WTC11 (cell line): ENCODE measurements at regions not wholly inside any gene's neighbourhood (a gene's known extent, or its start where the extent isn't known, plus 50 kb on each side); places are given as distances from the start of the nearest gene placed in this dataset.
A peak's percentile ranks its signal among the peaks of the same experiment; 100 is the strongest.

Experiments used
- ATAC-seq: fragments of 200-7000 bp; cut with Tn5 transposase; 2 replicates; pipeline ENCODE4 v1.10.0; 2021; ENCODE audit warnings: mild to moderate bottlenecking, moderate library complexity
- CTCF ChIA-PET: fragments of 300-600 bp; sonication (Branson Sonifier 250); formaldehyde crosslinking; loops from one replicate; lab custom pipeline; 2021; ENCODE audit warnings: antibody characterized with exemption; lab: Charles Lee
- POLR2A ChIA-PET: fragments of 350-600 bp; sonication (Branson Sonifier 250); formaldehyde crosslinking; loops from one replicate; lab custom pipeline; 2021; ENCODE audit warnings: antibody characterized with exemption; lab: Charles Lee
- DNase-seq: peaks from one replicate; pipeline ENCODE4 v3.0.0; 2021; ENCODE audit warnings: low spot score
- H3K27ac Mint-ChIP-seq: 2 replicates; pipeline ENCODE4 v1.8.0; 2021; ENCODE audit warnings: mixed read lengths
- H3K27me3 Mint-ChIP-seq: 2 replicates; pipeline ENCODE4 v1.8.0; 2021; ENCODE audit warnings: low read depth, mild to moderate bottlenecking, moderate library complexity, mixed read lengths
- H3K36me3 Mint-ChIP-seq: 2 replicates; pipeline ENCODE4 v1.8.0; 2021; ENCODE audit warnings: mixed read lengths
- H3K4me1 Mint-ChIP-seq: 2 replicates; pipeline ENCODE4 v1.8.0; 2022; ENCODE audit warnings: mixed read lengths
- H3K4me3 Mint-ChIP-seq: 2 replicates; pipeline ENCODE4 v1.8.0; 2021; ENCODE audit warnings: mild to moderate bottlenecking, moderate library complexity, mixed read lengths
- H3K9me3 Mint-ChIP-seq: 2 replicates; pipeline ENCODE4 v1.8.0; 2021; ENCODE audit warnings: mixed read lengths
- CBFB ChIP-seq: sonication (generic); formaldehyde crosslinking; IDR thresholded peaks from 2 replicates; pipeline ENCODE4 v1.8.1; 2022; ENCODE audit warnings: mild to moderate bottlenecking, low read depth, missing genetic modification reagents
- CREM ChIP-seq: sonication (generic); formaldehyde crosslinking; IDR thresholded peaks from 2 replicates; pipeline ENCODE4 v1.8.1; 2022; ENCODE audit warnings: mild to moderate bottlenecking, missing genetic modification reagents, moderate library complexity
- CTCF ChIP-seq: fragments of 200-600 bp; IDR thresholded peaks from 2 replicates; pipeline ENCODE4 v1.8.0; 2022; ENCODE audit warnings: antibody characterized with exemption
- E2F1 ChIP-seq: sonication (generic); formaldehyde crosslinking; IDR thresholded peaks from 2 replicates; pipeline ENCODE4 v1.8.0; 2022; ENCODE audit warnings: mild to moderate bottlenecking, missing genetic modification reagents
- FOXJ3 ChIP-seq: sonication (generic); formaldehyde crosslinking; IDR thresholded peaks from 2 replicates; pipeline ENCODE4 v1.9.0; 2021; ENCODE audit warnings: missing genetic modification reagents, mild to moderate bottlenecking, borderline replicate concordance
- HMGA2 ChIP-seq: fragments of 250-450 bp; sonication (Bioruptor Pico); IDR thresholded peaks from 2 replicates; pipeline ENCODE4 v1.4.0; 2021; ENCODE audit warnings: mild to moderate bottlenecking, moderate library complexity
- NFATC4 ChIP-seq: fragments of 250-450 bp; sonication (Bioruptor Pico); IDR thresholded peaks from 2 replicates; pipeline ENCODE4 v1.9.0; 2021; ENCODE audit warnings: mild to moderate bottlenecking
- NR3C1 ChIP-seq: sonication (generic); formaldehyde crosslinking; conservative IDR thresholded peaks from 2 replicates; pipeline ENCODE4 v1.8.1; 2023; ENCODE audit warnings: low read depth, mild to moderate bottlenecking, missing genetic modification reagents
- PRDM15 ChIP-seq: sonication (generic); formaldehyde crosslinking; IDR thresholded peaks from 2 replicates; pipeline ENCODE4 v1.8.0; 2022; ENCODE audit warnings: missing genetic modification reagents
- RELA ChIP-seq: sonication (generic); formaldehyde crosslinking; IDR thresholded peaks from 2 replicates; pipeline ENCODE4 v1.8.1; 2022; ENCODE audit warnings: missing genetic modification reagents, mild to moderate bottlenecking, borderline replicate concordance
- TCF7 ChIP-seq: sonication (generic); formaldehyde crosslinking; IDR thresholded peaks from 2 replicates; pipeline ENCODE4 v1.8.0; 2022; ENCODE audit warnings: mild to moderate bottlenecking, low read depth, missing genetic modification reagents, moderate library complexity
- ZBTB21 ChIP-seq: sonication (generic); formaldehyde crosslinking; IDR thresholded peaks from 2 replicates; pipeline ENCODE4 v1.8.1; 2023; ENCODE audit warnings: mild to moderate bottlenecking, missing genetic modification reagents, borderline replicate concordance
- ZNF263 ChIP-seq: sonication (generic); formaldehyde crosslinking; IDR thresholded peaks from 2 replicates; pipeline ENCODE4 v1.8.1; 2022; ENCODE audit warnings: low read depth, mild to moderate bottlenecking, moderate library complexity, missing genetic modification reagents
- ZNF425 ChIP-seq: fragments of 250-450 bp; sonication (Bioruptor Pico); conservative IDR thresholded peaks from 2 replicates; pipeline ENCODE4 v1.9.0; 2021; ENCODE audit warnings: mild to moderate bottlenecking
- ZSCAN18 ChIP-seq: fragments of 250-450 bp; sonication (Bioruptor Pico); IDR thresholded peaks from 2 replicates; pipeline ENCODE4 v2.1.2; 2022; ENCODE audit warnings: mild to moderate bottlenecking, moderate library complexity

- TF ChIP-seq ZNF425 (CRISPR knock-in tag) (no peak), E2F1 (CRISPR knock-in tag) (no peak), NR3C1 (no peak), TCF7 (no peak), FOXJ3 (CRISPR knock-in tag) (no peak), CBFB (CRISPR knock-in tag) (no peak)
Measured at GRCh38 chr2:149825473-149825872, 237.9 kb upstream of the MMADHC start (continued).

GRCh38 chr2:149824136-149824535 is 236.6 kb upstream of the MMADHC start:
- ChIA-PET POLR2A (no interaction called here), CTCF (no interaction called here)
- no peaks in the 10 kb centered on the region for H3K27me3 Mint-ChIP-seq
- H3K27ac Mint-ChIP-seq, result no peak overlapping the region
- TF ChIP-seq CREM, result no peak
- no peak for TF ChIP-seq HMGA2 (CRISPR knock-in tag)
- H3K36me3 Mint-ChIP-seq, result no peaks in the 10 kb centered on the region; the same call in none of the 2 replicates
- peaks cover 29% of the 10 kb centered on the region for H3K4me1 Mint-ChIP-seq
- peaks cover 20% of the 10 kb centered on the region for H3K9me3 Mint-ChIP-seq
- no peak for DNase-seq
- H3K4me3 Mint-ChIP-seq, result no peak overlapping the region
- ATAC-seq, result no peak

GRCh38 chr2:149819356-149819957 is 231.9 kb upstream of the MMADHC start:
- no peak for TF ChIP-seq RELA (CRISPR knock-in tag)
- TF ChIP-seq PRDM15 (CRISPR knock-in tag), result peak; percentile 81
- no peak for TF ChIP-seq ZSCAN18 (CRISPR knock-in tag)
- TF ChIP-seq ZBTB21 (CRISPR knock-in tag), result no peak
- no peak for TF ChIP-seq NFATC4
- TF ChIP-seq ZNF263 (CRISPR knock-in tag), result no peak
- no peak for TF ChIP-seq CTCF
- Mint-ChIP-seq H3K9me3 (peaks cover 13% of the 10 kb centered on the region; the same call in 1 of the 2 replicates), H3K4me1 (peaks cover 19% of the 10 kb centered on the region), H3K36me3 (no peaks in the 10 kb centered on the region; the same call in none of the 2 replicates), H3K27ac (peak overlapping the region; percentile 77; the same call in 1 of the 2 replicates), H3K27me3 (no peaks in the 10 kb centered on the region), H3K4me3 (no peak overlapping the region)
- DNase-seq, result no peak
- CTCF ChIA-PET, result interaction anchor here (0.9 kb wide), 1 partner anchor 729 kb away, joined by 3 read pairs; no protein-coding TSS in a partner anchor
- ATAC-seq, result peak; percentile 61
- POLR2A ChIA-PET, result interaction anchor here (0.5 kb wide), 1 partner anchor 55 kb away, joined by 6 read pairs; no protein-coding TSS in a partner anchor
